Cardiac fibroblast (primary cell): ENCODE measurements at regions not wholly inside any gene's neighbourhood (a gene's known extent, or its start where the extent isn't known, plus 50 kb on each side); places are given as distances from the start of the nearest gene placed in this dataset.
"Not testable (repeated sequence)": the region's sequence is repeated elsewhere in the genome, so short reads cannot be mapped to it uniquely, and the experiment has no call there.

Experiments
- DNase-seq, 2 donors: peaks; one replicate each; pipeline versions ENCODE4 v3.0.0 to v3.0.0-alpha.2; 2010; ENCODE audit warnings: low read depth in 2 of 2
- H3K4me3 ChIP-seq, 2 donors: replicated peaks in 1 of 2; 1 replicate in 1 of 2; 2 replicates in 1 of 2; pipeline ENCODE4 v1.5.1; 2011; ENCODE audit warnings: low read depth in 2 of 2, low read length in 2 of 2, mild to moderate bottlenecking in 2 of 2, moderate library complexity in 1 of 2
- TF ChIP-seq, protein P1 (sequence below): IDR thresholded peaks from one replicate; pipeline ENCODE4 v1.5.1; 2011; ENCODE audit warnings: low read depth, mild to moderate bottlenecking, low read length, inconsistent platforms

DNA sequence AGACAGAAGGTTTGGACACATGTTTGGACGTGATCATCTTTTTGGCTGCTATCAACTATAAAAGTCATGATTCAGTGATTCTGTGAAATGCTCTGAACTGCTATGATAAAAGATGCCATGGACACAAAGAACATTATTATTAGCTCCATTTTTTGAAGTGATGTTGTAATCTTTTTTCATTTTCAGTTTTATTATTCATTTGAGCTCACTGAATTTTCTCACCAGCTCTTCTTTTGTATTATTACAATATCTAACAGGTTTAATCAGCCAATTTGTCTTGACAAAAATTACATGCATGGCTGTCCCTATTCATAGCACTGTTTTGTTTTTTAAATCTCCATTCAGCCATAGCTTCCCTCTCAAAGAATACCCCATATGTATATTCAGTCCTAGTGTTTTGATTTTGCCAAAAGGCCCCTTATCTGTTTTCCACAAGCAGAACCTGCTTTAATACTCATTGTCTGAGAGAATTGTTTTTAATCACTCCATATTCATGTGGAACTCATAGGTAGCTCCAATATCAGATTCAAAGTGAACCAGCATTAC is 314.0 kb upstream of the FAM98A start:
- DNase-seq = no peak
- H3K4me3 ChIP-seq = no peak overlapping the region

DNA sequence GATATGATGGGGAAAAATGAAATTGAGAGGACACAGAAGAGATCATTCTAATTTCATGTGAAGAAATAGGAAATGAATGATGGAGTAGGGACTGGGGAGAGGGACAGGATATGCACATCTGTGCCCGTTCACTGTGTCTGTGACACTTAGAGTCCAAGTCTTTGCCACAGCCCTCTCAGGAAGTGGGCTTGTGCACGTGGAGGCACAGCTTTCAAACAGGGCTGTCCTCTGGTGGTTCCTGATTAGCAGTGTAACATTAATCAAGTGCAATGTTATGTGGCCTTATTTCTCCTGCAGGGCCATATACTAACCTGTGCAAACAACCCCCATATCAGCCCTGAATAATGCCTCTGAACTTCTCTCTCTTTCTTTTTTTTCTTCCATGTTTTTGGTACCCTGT is 312.2 kb upstream of the FAM98A start:
- H3K4me3 ChIP-seq = no peak overlapping the region
- no peak for DNase-seq
- TF ChIP-seq, protein P1, sequence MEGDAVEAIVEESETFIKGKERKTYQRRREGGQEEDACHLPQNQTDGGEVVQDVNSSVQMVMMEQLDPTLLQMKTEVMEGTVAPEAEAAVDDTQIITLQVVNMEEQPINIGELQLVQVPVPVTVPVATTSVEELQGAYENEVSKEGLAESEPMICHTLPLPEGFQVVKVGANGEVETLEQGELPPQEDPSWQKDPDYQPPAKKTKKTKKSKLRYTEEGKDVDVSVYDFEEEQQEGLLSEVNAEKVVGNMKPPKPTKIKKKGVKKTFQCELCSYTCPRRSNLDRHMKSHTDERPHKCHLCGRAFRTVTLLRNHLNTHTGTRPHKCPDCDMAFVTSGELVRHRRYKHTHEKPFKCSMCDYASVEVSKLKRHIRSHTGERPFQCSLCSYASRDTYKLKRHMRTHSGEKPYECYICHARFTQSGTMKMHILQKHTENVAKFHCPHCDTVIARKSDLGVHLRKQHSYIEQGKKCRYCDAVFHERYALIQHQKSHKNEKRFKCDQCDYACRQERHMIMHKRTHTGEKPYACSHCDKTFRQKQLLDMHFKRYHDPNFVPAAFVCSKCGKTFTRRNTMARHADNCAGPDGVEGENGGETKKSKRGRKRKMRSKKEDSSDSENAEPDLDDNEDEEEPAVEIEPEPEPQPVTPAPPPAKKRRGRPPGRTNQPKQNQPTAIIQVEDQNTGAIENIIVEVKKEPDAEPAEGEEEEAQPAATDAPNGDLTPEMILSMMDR = no peak

More for the DNA sequence above, 314.0 kb upstream of the FAM98A start:
- TF ChIP-seq, protein P1 = no peak

DNA sequence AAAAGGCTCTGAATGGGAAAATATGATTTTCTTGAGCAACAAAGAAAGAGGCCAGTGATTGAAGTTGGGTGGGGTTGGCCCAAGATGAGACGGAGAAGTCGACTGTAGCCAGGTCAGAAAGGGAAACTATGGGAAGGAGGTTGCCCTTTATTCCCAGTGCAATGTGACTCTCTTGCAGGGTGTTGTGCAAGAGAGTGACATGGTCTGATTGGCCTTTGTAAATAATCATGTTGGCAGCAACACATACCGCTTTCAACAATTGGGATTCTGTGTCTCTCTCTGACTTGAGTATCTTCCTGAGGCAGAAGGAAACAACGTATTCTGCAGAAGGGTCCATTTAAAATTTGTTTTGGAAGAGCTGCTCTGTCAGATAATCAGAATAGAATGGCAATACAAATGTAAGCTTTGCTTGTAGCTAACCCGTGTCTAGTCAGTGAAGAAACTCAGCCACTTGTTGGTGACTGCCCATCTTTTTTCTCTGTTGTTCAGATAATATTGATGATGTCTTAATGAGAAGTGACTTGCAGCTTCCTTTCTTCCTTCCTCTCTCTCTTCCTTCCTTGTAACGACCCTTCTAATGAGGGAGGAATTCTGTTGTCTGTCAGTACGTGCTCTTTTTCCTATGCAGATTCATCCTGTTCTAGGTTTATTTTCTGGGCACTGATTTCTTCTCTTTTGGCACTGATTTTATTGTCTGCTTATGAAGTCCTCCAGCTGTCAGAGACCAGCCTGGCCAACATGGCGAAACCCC is 311.0 kb upstream of the FAM98A start:
- DNase-seq = no peak
- H3K4me3 ChIP-seq = no peak overlapping the region
- TF ChIP-seq, protein P1 = no peak

DNA sequence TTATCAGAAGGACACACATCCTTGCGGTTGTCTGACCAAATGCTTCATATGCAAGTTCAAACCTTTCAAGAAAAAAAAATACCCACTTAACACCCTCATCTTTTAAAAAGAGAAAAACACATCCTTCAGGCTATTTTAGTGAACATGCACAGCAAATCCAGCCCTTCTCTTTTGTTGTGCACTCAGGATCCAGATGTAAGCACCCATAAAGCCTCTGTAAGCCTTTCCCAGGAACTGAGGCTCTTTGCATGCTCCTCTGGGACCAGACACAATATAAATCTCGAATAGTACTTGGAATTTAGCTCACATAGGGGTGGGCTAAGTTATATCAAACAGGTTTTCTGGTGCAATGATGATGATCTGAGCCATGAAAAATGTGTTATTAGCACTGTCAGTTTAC is 308.8 kb upstream of the FAM98A start:
- TF ChIP-seq, protein P1 = no peak
- no peak for DNase-seq
- no peak overlapping the region for H3K4me3 ChIP-seq

DNA sequence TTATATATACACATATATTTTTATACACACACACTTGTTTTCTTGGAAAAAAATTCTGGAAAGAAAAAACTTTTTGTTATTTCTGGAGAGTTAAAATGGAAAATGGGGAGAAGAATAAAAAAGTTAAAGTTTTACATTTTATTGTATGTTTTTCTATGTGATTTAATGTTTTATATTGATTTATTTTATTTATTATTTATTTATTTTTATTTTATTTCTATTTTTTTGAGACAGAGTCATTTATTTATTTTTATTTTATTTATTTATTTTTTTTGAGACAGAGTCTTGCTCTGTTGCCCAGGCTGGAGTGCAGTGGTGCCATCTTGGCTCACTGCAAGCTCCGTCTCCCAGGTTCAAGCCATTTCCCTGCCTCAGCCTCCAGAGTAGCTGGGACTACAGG is 307.0 kb upstream of the FAM98A start:
- not testable (repeated sequence) for DNase-seq, H3K4me3 ChIP-seq

DNA sequence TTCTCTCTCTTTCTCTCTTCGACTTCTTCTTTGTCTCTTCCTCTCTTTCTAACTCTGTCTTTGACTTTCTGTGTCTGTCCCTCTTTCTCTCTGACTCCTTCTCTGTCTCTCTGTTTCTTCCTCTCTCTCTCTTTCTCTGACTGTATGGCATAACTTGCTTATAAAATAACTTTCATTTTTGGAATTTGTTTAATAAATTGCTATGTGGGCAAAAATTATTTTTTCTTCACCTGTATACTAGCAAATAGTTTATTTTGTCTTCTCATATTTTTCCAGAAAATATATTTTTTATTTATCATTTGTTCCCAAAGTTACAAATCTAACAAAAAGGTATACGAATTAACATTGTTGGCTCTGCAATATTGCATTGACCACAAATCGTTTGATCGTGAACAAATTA is 305.7 kb upstream of the FAM98A start:
- TF ChIP-seq, protein P1 = no peak
- H3K4me3 ChIP-seq = no peak overlapping the region
- DNase-seq = no peak

DNA sequence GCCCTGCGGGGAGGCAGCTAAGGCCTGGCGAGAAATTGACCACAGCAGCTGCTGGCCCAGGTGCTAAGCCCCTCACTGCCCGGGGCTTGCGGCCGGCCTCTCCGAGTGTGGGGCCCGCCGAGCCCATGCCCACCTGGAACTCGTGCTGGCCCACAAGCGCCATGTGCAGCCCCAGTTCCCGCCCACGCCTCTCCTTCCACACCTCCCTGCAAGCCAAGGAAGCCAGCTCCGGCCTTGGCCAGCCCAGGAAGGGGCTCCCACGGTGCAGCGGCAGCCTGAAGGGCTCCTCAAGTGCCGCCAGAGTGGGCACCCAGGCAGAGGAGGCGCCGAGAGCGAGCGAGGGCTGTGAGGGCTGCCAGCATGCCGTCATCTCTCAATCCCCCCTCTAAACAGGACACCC is 304.6 kb upstream of the FAM98A start:
- H3K4me3 ChIP-seq = no peak overlapping the region
- TF ChIP-seq, protein P1 = no peak
- DNase-seq = no peak
